RWPE1 (cell line): ENCODE measurements at regions not wholly inside any gene's neighbourhood (a gene's known extent, or its start where the extent isn't known, plus 50 kb on each side); places are given as distances from the start of the nearest gene placed in this dataset.

Experiments used
- CTCF ChIA-PET: fragments of 350-600 bp; sonication (Branson Sonifier 250); formaldehyde crosslinking; extraction: SDS; loops from one replicate; lab custom pipeline; 2021; lab: Yijun Ruan, JAX
- POLR2A ChIA-PET: fragments of 400-600 bp; formaldehyde crosslinking; extraction: SDS; loops from one replicate; lab custom pipeline; 2020; ENCODE audit warnings: antibody characterized with exemption; ENCODE audit not compliant: low non-redundant PET; lab: Yijun Ruan, JAX
- DNase-seq: peaks from one replicate; pipeline ENCODE4 v3.0.0; 2012; ENCODE audit warnings: low spot score
- H3K27ac ChIP-seq: fragments of 450-650 bp; 2 replicates; pipeline ENCODE4 v1.5.1; 2017
- TF ChIP-seq, protein P1 (sequence below): fragments of 450-650 bp; conservative IDR thresholded peaks from 2 replicates; pipeline ENCODE4 v1.5.1; 2017; ENCODE audit warnings: low read depth, mild to moderate bottlenecking

DNA sequence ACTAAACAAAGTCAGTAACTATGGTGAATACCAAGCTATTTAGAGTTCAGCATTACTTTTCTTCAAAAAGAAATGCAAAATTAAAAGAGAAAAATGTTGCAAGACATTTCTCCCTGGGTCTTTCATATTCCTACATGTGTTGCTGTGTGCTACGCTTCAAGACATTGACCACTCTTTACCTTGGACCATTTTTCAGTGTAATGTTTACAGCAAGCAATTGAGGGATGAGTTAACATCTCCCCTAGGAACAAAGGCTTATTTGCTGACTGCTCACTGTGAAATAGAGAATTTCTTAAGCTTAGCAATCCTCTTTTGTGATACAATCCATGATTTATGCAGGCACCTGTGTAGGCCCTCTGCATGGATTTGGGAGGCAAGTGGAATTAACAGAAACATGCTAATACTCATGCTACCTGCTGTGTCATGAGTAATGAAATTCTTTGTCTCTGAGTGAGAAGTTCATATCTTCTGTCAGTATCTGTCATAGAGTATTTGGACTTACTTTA lies 1202.9 kb upstream of the CDH8 start:
- H3K27ac ChIP-seq = no peak overlapping the region
- POLR2A ChIA-PET = no interaction called here
- TF ChIP-seq, protein P1, sequence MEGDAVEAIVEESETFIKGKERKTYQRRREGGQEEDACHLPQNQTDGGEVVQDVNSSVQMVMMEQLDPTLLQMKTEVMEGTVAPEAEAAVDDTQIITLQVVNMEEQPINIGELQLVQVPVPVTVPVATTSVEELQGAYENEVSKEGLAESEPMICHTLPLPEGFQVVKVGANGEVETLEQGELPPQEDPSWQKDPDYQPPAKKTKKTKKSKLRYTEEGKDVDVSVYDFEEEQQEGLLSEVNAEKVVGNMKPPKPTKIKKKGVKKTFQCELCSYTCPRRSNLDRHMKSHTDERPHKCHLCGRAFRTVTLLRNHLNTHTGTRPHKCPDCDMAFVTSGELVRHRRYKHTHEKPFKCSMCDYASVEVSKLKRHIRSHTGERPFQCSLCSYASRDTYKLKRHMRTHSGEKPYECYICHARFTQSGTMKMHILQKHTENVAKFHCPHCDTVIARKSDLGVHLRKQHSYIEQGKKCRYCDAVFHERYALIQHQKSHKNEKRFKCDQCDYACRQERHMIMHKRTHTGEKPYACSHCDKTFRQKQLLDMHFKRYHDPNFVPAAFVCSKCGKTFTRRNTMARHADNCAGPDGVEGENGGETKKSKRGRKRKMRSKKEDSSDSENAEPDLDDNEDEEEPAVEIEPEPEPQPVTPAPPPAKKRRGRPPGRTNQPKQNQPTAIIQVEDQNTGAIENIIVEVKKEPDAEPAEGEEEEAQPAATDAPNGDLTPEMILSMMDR = no peak
- DNase-seq = no peak
- CTCF ChIA-PET = no interaction called here

DNA sequence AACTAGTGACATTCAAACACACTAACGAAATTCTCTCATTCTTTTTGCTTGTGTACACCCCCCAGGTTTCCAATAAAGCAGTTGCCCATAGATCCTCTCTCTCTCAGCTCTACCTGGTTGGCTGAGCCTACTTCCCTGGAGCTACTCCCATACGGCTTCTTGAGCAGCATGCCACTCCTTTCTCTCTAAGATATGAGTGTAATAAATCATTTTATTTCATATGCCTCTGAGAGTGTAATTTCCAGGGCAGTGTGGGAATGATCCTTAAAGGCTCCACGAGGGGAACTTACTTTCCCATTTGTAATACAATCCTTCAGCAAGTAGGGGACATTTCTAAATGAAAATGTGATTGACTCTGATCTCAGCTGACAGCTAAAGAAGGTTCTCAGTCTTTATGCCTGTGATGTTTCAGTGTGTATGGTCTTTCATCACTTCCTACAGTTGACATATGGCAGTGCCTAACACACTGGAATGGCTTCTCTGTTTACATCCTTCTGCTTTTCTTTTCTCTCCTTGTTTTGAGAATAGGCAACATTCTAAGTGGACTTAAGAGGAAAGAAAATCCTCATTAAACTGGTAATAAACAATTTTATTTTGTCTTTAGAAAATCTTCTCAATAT lies 1194.3 kb upstream of the CDH8 start:
- TF ChIP-seq, protein P1 = no peak
- POLR2A ChIA-PET = no interaction called here
- no peak overlapping the region for H3K27ac ChIP-seq
- no peak for DNase-seq
- CTCF ChIA-PET = no interaction called here

DNA sequence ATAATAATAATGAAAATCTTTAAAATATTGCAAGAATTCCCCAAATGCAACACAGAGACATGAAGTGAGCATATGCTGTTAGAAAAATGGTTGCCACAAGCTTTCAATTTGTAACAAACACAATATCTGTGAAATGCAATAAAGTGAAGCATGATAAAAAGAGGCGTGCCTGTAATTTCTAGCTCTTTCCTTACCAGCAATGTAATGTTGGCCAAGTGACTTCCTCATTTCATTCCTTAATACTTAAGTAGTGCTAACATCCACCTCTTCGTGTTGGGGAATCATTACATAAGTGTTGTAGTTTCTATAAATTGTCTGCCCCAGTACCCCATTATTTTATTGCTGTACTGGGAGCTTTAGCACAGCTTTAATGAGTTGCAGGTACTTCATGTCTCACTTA lies 1192.0 kb upstream of the CDH8 start:
- TF ChIP-seq, protein P1 = no peak
- no peak for DNase-seq
- CTCF ChIA-PET = no interaction called here

DNA sequence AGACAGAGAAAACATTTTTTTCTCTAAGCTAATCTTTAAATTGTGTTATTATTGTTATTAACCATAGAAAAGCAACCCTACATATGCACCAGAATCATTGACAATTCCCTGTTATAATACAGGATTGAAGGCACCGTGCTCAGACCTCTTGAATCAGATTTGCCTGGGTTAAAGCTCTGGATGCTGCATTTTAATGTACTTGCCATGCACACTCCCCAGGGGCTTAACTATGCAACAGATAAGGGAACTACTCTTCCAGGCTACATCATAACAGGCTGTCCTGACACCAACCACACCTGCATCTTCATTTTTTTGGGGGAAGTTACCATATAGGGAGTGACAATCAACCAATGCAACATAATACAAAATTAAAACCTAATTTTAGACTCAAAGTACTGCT lies 1187.6 kb upstream of the CDH8 start:
- ChIA-PET CTCF (no interaction called here), POLR2A (no interaction called here)
- H3K27ac ChIP-seq = no peak overlapping the region
- no peak for DNase-seq
- TF ChIP-seq, protein P1 = no peak

More for the DNA sequence above, 1192.0 kb upstream of the CDH8 start:
- no peak overlapping the region for H3K27ac ChIP-seq
- POLR2A ChIA-PET = no interaction called here

DNA sequence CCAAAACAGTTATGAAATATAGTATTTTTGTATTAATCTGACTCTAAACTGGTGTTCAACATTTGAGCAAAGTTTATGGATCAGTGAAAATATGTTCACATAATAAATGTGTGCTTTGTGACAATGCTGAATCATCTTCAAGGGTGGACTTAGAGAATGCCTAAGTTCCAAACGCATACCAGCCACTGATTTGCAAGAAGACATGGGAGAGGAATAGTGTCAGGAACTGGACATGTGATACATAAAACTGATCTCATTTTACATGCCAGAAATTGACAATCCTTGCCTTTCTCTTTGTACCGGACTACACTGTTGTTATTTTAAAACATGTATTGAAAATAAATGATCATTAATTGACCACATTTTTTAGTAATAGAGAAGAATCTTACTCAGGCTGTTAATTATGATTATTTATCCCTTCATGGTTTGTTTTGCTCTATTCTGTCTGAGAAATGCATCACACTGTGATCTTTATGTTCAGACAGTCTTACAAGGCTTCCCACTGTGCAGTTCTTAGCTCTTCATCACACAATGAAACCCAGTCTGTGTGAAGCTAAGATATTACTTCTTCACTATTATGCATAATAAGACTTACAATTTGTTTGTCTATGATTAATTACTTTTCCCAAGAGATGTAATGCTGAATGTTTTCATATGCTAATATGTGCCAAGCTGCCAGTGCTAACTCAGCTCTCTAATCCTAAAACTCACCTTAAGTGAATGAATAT lies 1180.6 kb upstream of the CDH8 start:
- POLR2A ChIA-PET = no interaction called here
- TF ChIP-seq, protein P1 = no peak
- CTCF ChIA-PET = no interaction called here
- no peak overlapping the region for H3K27ac ChIP-seq
- no peak for DNase-seq

DNA sequence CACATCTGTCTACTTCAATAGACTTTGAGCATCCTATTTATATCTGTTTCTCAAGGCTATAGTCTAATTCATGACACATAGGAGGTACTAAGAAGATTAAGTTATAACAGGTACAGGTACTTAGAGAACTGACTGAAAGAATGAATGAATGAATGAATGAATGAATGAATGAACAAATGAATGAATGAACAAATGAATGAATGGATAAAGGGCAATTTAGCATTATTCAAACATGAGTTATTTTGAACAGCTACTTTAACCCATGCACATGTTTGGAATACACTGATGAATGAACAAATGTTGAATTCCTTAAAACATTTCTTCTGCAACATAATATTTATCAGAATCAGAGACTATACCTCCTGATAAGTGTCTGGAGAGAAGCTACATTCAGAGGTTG lies 1165.6 kb upstream of the CDH8 start:
- no peak for DNase-seq
- ChIA-PET POLR2A (no interaction called here), CTCF (no interaction called here)
- TF ChIP-seq, protein P1 = no peak
- no peak overlapping the region for H3K27ac ChIP-seq
